HG03378 (cell line): ENCODE measurements at regions not wholly inside any gene's neighbourhood (a gene's known extent, or its start where the extent isn't known, plus 50 kb on each side); places are given as distances from the start of the nearest gene placed in this dataset.

Experiments used
- ATAC-seq: cut with Tn5 transposase; IDR thresholded peaks from one replicate; pipeline ENCODE4 v1.9.1; 2021; ENCODE audit warnings: mild to moderate bottlenecking, moderate library complexity; ENCODE audit not compliant: unreplicated experiment

- ATAC-seq: no peak
Measured at GRCh38 chr6:130670142-130670541, 157.1 kb upstream of the SMLR1 start.

GRCh38 chr6:130671119-130671518, 156.1 kb upstream of the SMLR1 start:
- no peak for ATAC-seq

GRCh38 chr6:130671577-130671976, 155.6 kb upstream of the SMLR1 start:
- ATAC-seq: no peak

GRCh38 chr6:130672153-130672552, 155.1 kb upstream of the SMLR1 start:
- ATAC-seq: no peak

- no peak for ATAC-seq
Measured at GRCh38 chr6:130674604-130675003, 152.6 kb upstream of the SMLR1 start.

- no peak for ATAC-seq
Measured at GRCh38 chr6:130675072-130675471, 152.1 kb upstream of the SMLR1 start.

- no peak for ATAC-seq
Measured at GRCh38 chr6:130676077-130676772, 151.0 kb upstream of the SMLR1 start.

GRCh38 chr6:130676773-130677144, 150.4 kb upstream of the SMLR1 start:
- no peak for ATAC-seq

GRCh38 chr6:130677312-130677711, 149.9 kb upstream of the SMLR1 start:
- ATAC-seq: no peak

- ATAC-seq: no peak
Measured at GRCh38 chr6:130677766-130678165, 149.4 kb upstream of the SMLR1 start.

GRCh38 chr6:130679684-130680083, 147.5 kb upstream of the SMLR1 start:
- ATAC-seq: no peak

GRCh38 chr6:130680116-130680515, 147.1 kb upstream of the SMLR1 start:
- no peak for ATAC-seq

- ATAC-seq: no peak
Measured at GRCh38 chr6:130681028-130681427, 146.2 kb upstream of the SMLR1 start.

- no peak for ATAC-seq
Measured at GRCh38 chr6:130682066-130682465, 145.1 kb upstream of the SMLR1 start.

- no peak for ATAC-seq
Measured at GRCh38 chr6:130683761-130684517, 143.3 kb upstream of the SMLR1 start.

- no peak for ATAC-seq
Measured at GRCh38 chr6:130692659-130693058, 134.5 kb upstream of the SMLR1 start.

GRCh38 chr6:130693944-130694343, 133.3 kb upstream of the SMLR1 start:
- no peak for ATAC-seq

- no peak for ATAC-seq
Measured at GRCh38 chr6:130694606-130695005, 132.6 kb upstream of the SMLR1 start.

- ATAC-seq: no peak
Measured at GRCh38 chr6:130696806-130697205, 130.4 kb upstream of the SMLR1 start.

GRCh38 chr6:130697271-130697994, 129.8 kb upstream of the SMLR1 start:
- peak; percentile 45 for ATAC-seq

GRCh38 chr6:130697995-130698535, 129.1 kb upstream of the SMLR1 start:
- peak; percentile 92 for ATAC-seq

GRCh38 chr6:130699742-130700141, 127.5 kb upstream of the SMLR1 start:
- no peak for ATAC-seq
